ENCODE measurements at regions not wholly inside any gene's neighbourhood (a gene's known extent, or its start where the extent isn't known, plus 50 kb on each side); places are given as distances from the start of the nearest gene placed in this dataset.

- TF ChIP-seq EZH2 (IDR thresholded peaks at IDR 0.05; ENCODE audit: borderline replicate concordance) (no peak), EZH2phosphoT487 (IDR thresholded peaks at IDR 0.05; ENCODE audit: low read depth, severe bottlenecking, unreplicated experiment) (no peak)
- TF ChIP-seq, protein P1, sequence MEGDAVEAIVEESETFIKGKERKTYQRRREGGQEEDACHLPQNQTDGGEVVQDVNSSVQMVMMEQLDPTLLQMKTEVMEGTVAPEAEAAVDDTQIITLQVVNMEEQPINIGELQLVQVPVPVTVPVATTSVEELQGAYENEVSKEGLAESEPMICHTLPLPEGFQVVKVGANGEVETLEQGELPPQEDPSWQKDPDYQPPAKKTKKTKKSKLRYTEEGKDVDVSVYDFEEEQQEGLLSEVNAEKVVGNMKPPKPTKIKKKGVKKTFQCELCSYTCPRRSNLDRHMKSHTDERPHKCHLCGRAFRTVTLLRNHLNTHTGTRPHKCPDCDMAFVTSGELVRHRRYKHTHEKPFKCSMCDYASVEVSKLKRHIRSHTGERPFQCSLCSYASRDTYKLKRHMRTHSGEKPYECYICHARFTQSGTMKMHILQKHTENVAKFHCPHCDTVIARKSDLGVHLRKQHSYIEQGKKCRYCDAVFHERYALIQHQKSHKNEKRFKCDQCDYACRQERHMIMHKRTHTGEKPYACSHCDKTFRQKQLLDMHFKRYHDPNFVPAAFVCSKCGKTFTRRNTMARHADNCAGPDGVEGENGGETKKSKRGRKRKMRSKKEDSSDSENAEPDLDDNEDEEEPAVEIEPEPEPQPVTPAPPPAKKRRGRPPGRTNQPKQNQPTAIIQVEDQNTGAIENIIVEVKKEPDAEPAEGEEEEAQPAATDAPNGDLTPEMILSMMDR (IDR thresholded peaks at IDR 0.05; ENCODE audit: poor library complexity) = no peak
- Histone ChIP-seq H2AFZ (no peak overlapping the region), H3K4me3 (no peak overlapping the region), H3K4me2 (no peak overlapping the region), H3K4me1 (ENCODE audit: insufficient read depth) (no peaks in the 10 kb centered on the region), H3K27ac (no peak overlapping the region), H3K9me3 (ENCODE audit: low read depth) (no peaks in the 10 kb centered on the region), H3K9me2 (replicated peaks; ENCODE audit: insufficient read depth) (no peaks in the 10 kb centered on the region), H3K79me2 (no peaks in the 10 kb centered on the region), H3K36me3 (replicated peaks; ENCODE audit: insufficient read depth, low read depth) (no peaks in the 10 kb centered on the region), H4K20me1 (ENCODE audit: insufficient read depth, poor library complexity, severe bottlenecking) (no peaks in the 10 kb centered on the region), H3K27me3 (no peaks in the 10 kb centered on the region)
- DNase-seq (ENCODE audit: low spot score) = no peak
- 20% methylated on average over 1 of the region's 1 CpG for WGBS (ENCODE audit: low lambda C conversion rate, missing lambda C conversion rate)
Observed at GRCh38 chr5:98419825-98420224, 353.6 kb upstream of the RGMB start.

GRCh38 chr5:98424681-98425450, 348.6 kb upstream of the RGMB start:
- WGBS (ENCODE audit: low lambda C conversion rate, missing lambda C conversion rate) = 71% methylated on average over 4 of the region's 4 CpGs
- no peak overlapping the region for H3K4me3 ChIP-seq
- no peak overlapping the region for H3K27ac ChIP-seq
- no peaks in the 10 kb centered on the region for H3K4me1 ChIP-seq (ENCODE audit: insufficient read depth)
- H3K9me3 ChIP-seq (ENCODE audit: low read depth) = no peaks in the 10 kb centered on the region
- H4K20me1 ChIP-seq (ENCODE audit: insufficient read depth, poor library complexity, severe bottlenecking) = no peaks in the 10 kb centered on the region
- H2AFZ ChIP-seq = no peak overlapping the region
- H3K79me2 ChIP-seq = no peaks in the 10 kb centered on the region
- H3K36me3 ChIP-seq (replicated peaks; ENCODE audit: insufficient read depth, low read depth) = no peaks in the 10 kb centered on the region
- TF ChIP-seq EZH2phosphoT487 (IDR thresholded peaks at IDR 0.05; ENCODE audit: low read depth, severe bottlenecking, unreplicated experiment) (no peak), EZH2 (IDR thresholded peaks at IDR 0.05; ENCODE audit: borderline replicate concordance) (no peak)
- TF ChIP-seq, protein P1 (IDR thresholded peaks at IDR 0.05; ENCODE audit: poor library complexity) = no peak
- H3K4me2 ChIP-seq = no peak overlapping the region
- H3K27me3 ChIP-seq = no peaks in the 10 kb centered on the region
- no peaks in the 10 kb centered on the region for H3K9me2 ChIP-seq (replicated peaks; ENCODE audit: insufficient read depth)
- DNase-seq (ENCODE audit: low spot score) = no peak

DNA sequence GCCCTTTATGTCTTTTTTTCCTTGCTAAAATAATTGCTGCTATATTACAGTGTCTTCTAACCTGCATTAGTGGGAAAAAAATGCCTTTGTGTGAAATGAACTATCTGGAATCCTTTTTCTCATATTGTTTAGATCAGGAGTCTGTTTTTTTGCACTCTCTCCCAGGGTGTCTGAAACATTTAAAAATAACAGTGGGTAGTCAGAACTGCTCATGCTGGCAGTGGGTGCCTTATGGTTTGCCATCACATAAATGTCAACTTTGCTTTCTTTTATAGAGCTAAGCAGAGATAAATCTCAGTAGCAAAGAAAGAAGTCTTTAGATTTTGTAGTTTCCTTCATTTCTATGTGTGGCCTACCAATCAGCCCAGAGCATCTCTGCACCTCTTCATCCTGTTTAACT, 347.8 kb upstream of the RGMB start:
- no peak overlapping the region for H3K4me3 ChIP-seq
- H3K9me3 ChIP-seq (ENCODE audit: low read depth) = no peaks in the 10 kb centered on the region
- no peaks in the 10 kb centered on the region for H3K36me3 ChIP-seq (replicated peaks; ENCODE audit: insufficient read depth, low read depth)
- TF ChIP-seq EZH2phosphoT487 (IDR thresholded peaks at IDR 0.05; ENCODE audit: low read depth, severe bottlenecking, unreplicated experiment) = no peak
- no peak for DNase-seq (ENCODE audit: low spot score)
- H3K9me2 ChIP-seq (replicated peaks; ENCODE audit: insufficient read depth) = no peaks in the 10 kb centered on the region
- H3K4me1 ChIP-seq (ENCODE audit: insufficient read depth) = no peaks in the 10 kb centered on the region
- H3K4me2 ChIP-seq = no peak overlapping the region
- no peaks in the 10 kb centered on the region for H4K20me1 ChIP-seq (ENCODE audit: insufficient read depth, poor library complexity, severe bottlenecking)
- H3K79me2 ChIP-seq = no peaks in the 10 kb centered on the region
- H2AFZ ChIP-seq = no peak overlapping the region
- no peak overlapping the region for H3K27ac ChIP-seq
- H3K27me3 ChIP-seq = no peaks in the 10 kb centered on the region

DNA sequence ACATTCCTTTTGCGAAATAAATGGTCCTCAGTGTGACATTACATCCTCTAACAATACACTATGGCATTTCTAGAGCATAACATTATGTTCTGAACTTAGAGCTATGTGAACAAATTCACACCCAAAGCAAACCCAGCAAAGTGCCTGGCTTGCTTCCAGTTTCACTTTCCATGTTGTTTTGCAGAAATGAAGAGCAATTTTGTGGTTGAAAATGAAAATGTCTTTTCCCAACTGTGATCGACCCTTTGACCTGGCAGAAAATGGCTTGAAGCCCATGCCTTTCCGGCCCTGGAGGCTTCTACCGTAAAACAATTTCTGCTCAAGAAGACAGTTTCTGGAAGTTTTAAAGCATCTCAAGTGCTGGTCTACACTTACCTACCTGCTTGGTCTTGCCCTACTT, 344.7 kb upstream of the RGMB start:
- Histone ChIP-seq H3K4me3 (no peak overlapping the region), H3K79me2 (no peaks in the 10 kb centered on the region), H3K27me3 (no peaks in the 10 kb centered on the region), H3K27ac (no peak overlapping the region), H2AFZ (no peak overlapping the region), H3K36me3 (replicated peaks; ENCODE audit: insufficient read depth, low read depth) (no peaks in the 10 kb centered on the region), H3K9me2 (replicated peaks; ENCODE audit: insufficient read depth) (no peaks in the 10 kb centered on the region), H3K4me2 (no peak overlapping the region), H3K4me1 (ENCODE audit: insufficient read depth) (no peaks in the 10 kb centered on the region), H4K20me1 (ENCODE audit: insufficient read depth, poor library complexity, severe bottlenecking) (no peaks in the 10 kb centered on the region), H3K9me3 (ENCODE audit: low read depth) (no peaks in the 10 kb centered on the region)
- TF ChIP-seq EZH2 (IDR thresholded peaks at IDR 0.05; ENCODE audit: borderline replicate concordance) = no peak
- WGBS (ENCODE audit: low lambda C conversion rate, missing lambda C conversion rate) = 73% methylated on average over 4 of the region's 4 CpGs
- no peak for DNase-seq (ENCODE audit: low spot score)
